Panc1 (cell line): ENCODE measurements at regions not wholly inside any gene's neighbourhood (a gene's known extent, or its start where the extent isn't known, plus 50 kb on each side); places are given as distances from the start of the nearest gene placed in this dataset.

Experiments used
- ATAC-seq: fragments of 200-7000 bp; cut with Tn5 transposase; 2 replicates; pipeline ENCODE4 v1.9.1; 2020; ENCODE audit warnings: mild to moderate bottlenecking, moderate library complexity
- BruUV-seq: library from RNA; stranded (reverse); fragments of 400-500 nt; replicated peaks from 2 replicates; lab custom pipeline; 2021; lab: Mats Ljungman, UMichigan
- CTCF ChIA-PET: fragments of 300-600 bp; sonication (Branson Sonifier 250); formaldehyde crosslinking; loops from one replicate; lab custom pipeline; 2022; ENCODE audit warnings: antibody characterized with exemption; lab: Charles Lee
- POLR2A ChIA-PET: fragments of 300-600 bp; sonication (Branson Sonifier 250); formaldehyde crosslinking; loops from one replicate; lab custom pipeline; 2022; ENCODE audit warnings: antibody characterized with exemption; lab: Charles Lee
- DNase-seq: peaks from one replicate; pipeline ENCODE4 v3.0.0-alpha.2; 2010; ENCODE audit warnings: low read depth, low spot score
- H3K27ac ChIP-seq: 2 replicates; pipeline ENCODE4 v1.5.1; 2011; ENCODE audit warnings: mild to moderate bottlenecking, low read length, inconsistent platforms
- H3K27me3 ChIP-seq: fragments of 200-500 bp; sonication (Bioruptor generic); 2 replicates; pipeline ENCODE4 v1.6.0; 2014; ENCODE audit warnings: low read length, inconsistent platforms; ENCODE audit not compliant: control insufficient read depth, insufficient read depth
- H3K36me3 ChIP-seq: fragments of 200-500 bp; sonication (Bioruptor generic); 2 replicates; pipeline ENCODE4 v1.5.1; 2014; ENCODE audit warnings: inconsistent platforms, mild to moderate bottlenecking, low read length, moderate library complexity; ENCODE audit not compliant: control insufficient read depth, insufficient read depth
- H3K4me1 ChIP-seq: 2 replicates; pipeline ENCODE4 v1.5.1; 2011; ENCODE audit warnings: inconsistent platforms, mild to moderate bottlenecking, low read length, moderate library complexity; ENCODE audit not compliant: control insufficient read depth, insufficient read depth
- H3K4me3 ChIP-seq, 2 experiments: 2 replicates each; pipeline ENCODE4 v1.5.1; 2011 to 2012; ENCODE audit warnings: low read depth in 2 of 2, low read length in 2 of 2, mild to moderate bottlenecking in 2 of 2, inconsistent platforms in 1 of 2, moderate library complexity in 1 of 2
- H3K9me3 ChIP-seq: fragments of 200-500 bp; sonication (Bioruptor generic); 2 replicates; pipeline ENCODE4 v1.5.1; 2014; ENCODE audit warnings: low read depth, mild to moderate bottlenecking, inconsistent platforms, low read length, moderate library complexity; ENCODE audit not compliant: control insufficient read depth, insufficient read depth
- POLR2AphosphoS5 ChIP-seq: IDR thresholded peaks from 2 replicates; pipeline ENCODE4 v1.6.1; 2012; ENCODE audit warnings: mild to moderate bottlenecking, low read depth, low read length, moderate library complexity
- SIN3A ChIP-seq: IDR thresholded peaks from 2 replicates; pipeline ENCODE4 v1.6.1; 2012; ENCODE audit warnings: low read depth, mild to moderate bottlenecking, low read length, moderate library complexity, borderline replicate concordance; ENCODE audit not compliant: insufficient read depth
- TCF7L2 ChIP-seq: IDR thresholded peaks from 2 replicates; pipeline ENCODE4 v1.6.1; 2011; ENCODE audit warnings: mild to moderate bottlenecking, low read depth, low read length, inconsistent platforms
- in situ Hi-C: cut with HindIII; loops from 2 replicates; pipeline ENCODE4 v1.10.0; 2016; ENCODE audit warnings: low sequenced_read_pairs, low pct_unique_long_range_greater_than_20kb
- intact Hi-C: fragments of 100-400 bp; cut with micrococcal nuclease; formaldehyde crosslinking; loops from one replicate; pipeline ENCODE4 v1.10.0; 2022; ENCODE audit not compliant: unreplicated experiment
- TF ChIP-seq, protein P1 (sequence below), 2 experiments: IDR thresholded peaks; 2 replicates each; pipeline ENCODE4 v1.6.1; 2011 to 2012; ENCODE audit warnings: low read depth in 2 of 2, control low read depth in 1 of 2, low read length in 1 of 2, mild to moderate bottlenecking in 1 of 2, moderate library complexity in 1 of 2; ENCODE audit not compliant: insufficient read depth in 1 of 2
- TF ChIP-seq, protein P2 (sequence below): fragments of 450-650 bp; IDR thresholded peaks from 2 replicates; pipeline ENCODE4 v1.5.1; 2017; ENCODE audit warnings: mild to moderate bottlenecking

DNA sequence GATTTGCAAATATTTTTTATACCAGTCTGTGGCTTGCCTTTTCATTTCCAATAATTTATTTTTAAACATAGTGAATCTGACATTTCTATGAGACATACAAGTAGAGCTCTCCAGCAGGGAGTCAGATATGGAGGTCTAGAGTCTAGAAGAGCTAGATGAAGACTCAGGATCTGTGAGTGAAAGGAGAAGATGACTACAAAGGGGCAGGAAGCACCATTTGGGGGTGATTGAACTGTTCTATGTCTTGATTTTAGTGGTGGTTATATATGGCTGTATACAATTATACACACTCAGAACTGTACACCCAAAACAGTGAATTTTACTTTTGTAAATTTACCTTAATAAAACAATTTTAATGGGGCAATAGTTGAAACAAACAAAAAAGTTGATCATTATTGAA, 127.9 kb upstream of the BACH2 start:
- no TSS peak for BruUV-seq
- ATAC-seq (no peak), DNase-seq (no peak)
- Histone ChIP-seq H3K27ac (no peak overlapping the region), H3K4me1 (no peaks in the 10 kb centered on the region; the same call in 1 of the 2 replicates), H3K27me3 (no peaks in the 10 kb centered on the region), H3K36me3 (no peaks in the 10 kb centered on the region), H3K4me3 (no peak overlapping the region), H3K9me3 (peaks cover 4% of the 10 kb centered on the region; the same call in 1 of the 2 replicates)
- in situ Hi-C loops, result no loop called here
- TF ChIP-seq, protein P1, sequence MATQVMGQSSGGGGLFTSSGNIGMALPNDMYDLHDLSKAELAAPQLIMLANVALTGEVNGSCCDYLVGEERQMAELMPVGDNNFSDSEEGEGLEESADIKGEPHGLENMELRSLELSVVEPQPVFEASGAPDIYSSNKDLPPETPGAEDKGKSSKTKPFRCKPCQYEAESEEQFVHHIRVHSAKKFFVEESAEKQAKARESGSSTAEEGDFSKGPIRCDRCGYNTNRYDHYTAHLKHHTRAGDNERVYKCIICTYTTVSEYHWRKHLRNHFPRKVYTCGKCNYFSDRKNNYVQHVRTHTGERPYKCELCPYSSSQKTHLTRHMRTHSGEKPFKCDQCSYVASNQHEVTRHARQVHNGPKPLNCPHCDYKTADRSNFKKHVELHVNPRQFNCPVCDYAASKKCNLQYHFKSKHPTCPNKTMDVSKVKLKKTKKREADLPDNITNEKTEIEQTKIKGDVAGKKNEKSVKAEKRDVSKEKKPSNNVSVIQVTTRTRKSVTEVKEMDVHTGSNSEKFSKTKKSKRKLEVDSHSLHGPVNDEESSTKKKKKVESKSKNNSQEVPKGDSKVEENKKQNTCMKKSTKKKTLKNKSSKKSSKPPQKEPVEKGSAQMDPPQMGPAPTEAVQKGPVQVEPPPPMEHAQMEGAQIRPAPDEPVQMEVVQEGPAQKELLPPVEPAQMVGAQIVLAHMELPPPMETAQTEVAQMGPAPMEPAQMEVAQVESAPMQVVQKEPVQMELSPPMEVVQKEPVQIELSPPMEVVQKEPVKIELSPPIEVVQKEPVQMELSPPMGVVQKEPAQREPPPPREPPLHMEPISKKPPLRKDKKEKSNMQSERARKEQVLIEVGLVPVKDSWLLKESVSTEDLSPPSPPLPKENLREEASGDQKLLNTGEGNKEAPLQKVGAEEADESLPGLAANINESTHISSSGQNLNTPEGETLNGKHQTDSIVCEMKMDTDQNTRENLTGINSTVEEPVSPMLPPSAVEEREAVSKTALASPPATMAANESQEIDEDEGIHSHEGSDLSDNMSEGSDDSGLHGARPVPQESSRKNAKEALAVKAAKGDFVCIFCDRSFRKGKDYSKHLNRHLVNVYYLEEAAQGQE (IDR thresholded peaks at IDR 0.05; ENCODE audit: insufficient read depth in 1 of 2, low read depth in 2 of 2, low read length in 1 of 2), result no peak
- TF ChIP-seq, protein P2, sequence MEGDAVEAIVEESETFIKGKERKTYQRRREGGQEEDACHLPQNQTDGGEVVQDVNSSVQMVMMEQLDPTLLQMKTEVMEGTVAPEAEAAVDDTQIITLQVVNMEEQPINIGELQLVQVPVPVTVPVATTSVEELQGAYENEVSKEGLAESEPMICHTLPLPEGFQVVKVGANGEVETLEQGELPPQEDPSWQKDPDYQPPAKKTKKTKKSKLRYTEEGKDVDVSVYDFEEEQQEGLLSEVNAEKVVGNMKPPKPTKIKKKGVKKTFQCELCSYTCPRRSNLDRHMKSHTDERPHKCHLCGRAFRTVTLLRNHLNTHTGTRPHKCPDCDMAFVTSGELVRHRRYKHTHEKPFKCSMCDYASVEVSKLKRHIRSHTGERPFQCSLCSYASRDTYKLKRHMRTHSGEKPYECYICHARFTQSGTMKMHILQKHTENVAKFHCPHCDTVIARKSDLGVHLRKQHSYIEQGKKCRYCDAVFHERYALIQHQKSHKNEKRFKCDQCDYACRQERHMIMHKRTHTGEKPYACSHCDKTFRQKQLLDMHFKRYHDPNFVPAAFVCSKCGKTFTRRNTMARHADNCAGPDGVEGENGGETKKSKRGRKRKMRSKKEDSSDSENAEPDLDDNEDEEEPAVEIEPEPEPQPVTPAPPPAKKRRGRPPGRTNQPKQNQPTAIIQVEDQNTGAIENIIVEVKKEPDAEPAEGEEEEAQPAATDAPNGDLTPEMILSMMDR, result no peak
- TF ChIP-seq SIN3A, result no peak
- TF ChIP-seq POLR2AphosphoS5, result no peak
- no peak for TF ChIP-seq TCF7L2
- POLR2A ChIA-PET, result no interaction called here
- CTCF ChIA-PET, result interaction anchor here (0.6 kb wide), 1 partner anchor 39 kb away, joined by 4 read pairs; no protein-coding TSS in a partner anchor
- intact Hi-C loops, result no loop called here

DNA sequence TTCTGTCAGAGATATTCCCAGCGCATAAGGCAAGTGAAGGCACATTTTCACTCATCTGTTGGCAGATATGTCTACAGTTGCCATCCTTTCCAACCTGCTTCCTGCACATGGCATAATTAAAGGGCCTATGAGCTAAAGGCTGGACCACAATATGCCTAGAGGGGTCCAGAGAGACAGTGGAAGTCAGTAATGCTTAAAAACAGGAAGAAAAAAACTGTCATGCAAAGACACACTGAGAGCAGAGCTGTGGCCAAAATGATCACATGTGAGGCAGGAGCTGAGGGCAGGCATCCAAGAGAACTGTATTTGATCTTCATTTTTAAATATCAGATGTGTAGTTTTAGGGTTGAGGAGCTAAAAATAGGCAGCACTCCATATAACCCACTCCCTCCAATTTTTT, 125.0 kb upstream of the BACH2 start:
- no peak for ATAC-seq
- intact Hi-C loops, result no loop called here
- Histone ChIP-seq H3K27ac (no peak overlapping the region), H3K4me3 (no peak overlapping the region), H3K9me3 (no peaks in the 10 kb centered on the region), H3K4me1 (no peaks in the 10 kb centered on the region; the same call in 1 of the 2 replicates), H3K36me3 (no peaks in the 10 kb centered on the region), H3K27me3 (no peaks in the 10 kb centered on the region)
- POLR2A ChIA-PET, result interaction anchor here (0.5 kb wide), 1 partner anchor 19 kb away, joined by 3 read pairs; no protein-coding TSS in a partner anchor
- CTCF ChIA-PET, result no interaction called here
- no peak for DNase-seq
- TF ChIP-seq, protein P1 (IDR thresholded peaks at IDR 0.05; ENCODE audit: insufficient read depth in 1 of 2, low read depth in 2 of 2, low read length in 1 of 2), result no peak
- BruUV-seq, result no TSS peak
- in situ Hi-C loops, result no loop called here
